DOHH2 (cell line): ENCODE measurements at regions not wholly inside any gene's neighbourhood (a gene's known extent, or its start where the extent isn't known, plus 50 kb on each side); places are given as distances from the start of the nearest gene placed in this dataset.

Experiments used
- H3F3A ChIP-seq: fragments of 200-600 bp; sonication (generic), shearing (Covaris generic); 2 replicates; pipeline ENCODE4 v1.6.0; 2016; ENCODE audit warnings: antibody characterized with exemption, mild to moderate bottlenecking; ENCODE audit not compliant: control insufficient read depth, insufficient read depth
- H3K27ac ChIP-seq: fragments of 200-600 bp; sonication (generic); 2 replicates; pipeline ENCODE4 v1.5.1; 2014; ENCODE audit warnings: low read depth, mild to moderate bottlenecking, low read length, moderate library complexity
- H3K27me3 ChIP-seq: fragments of 200-600 bp; sonication (generic); 2 replicates; pipeline ENCODE4 v1.6.1; 2014; ENCODE audit warnings: mild to moderate bottlenecking, low read length, mixed read lengths; ENCODE audit not compliant: control insufficient read depth
- H3K36me3 ChIP-seq: fragments of 200-600 bp; sonication (generic); 2 replicates; pipeline ENCODE4 v1.6.1; 2014; ENCODE audit warnings: mild to moderate bottlenecking, low read length, moderate library complexity, mixed read lengths; ENCODE audit not compliant: control insufficient read depth
- H3K4me1 ChIP-seq: fragments of 200-600 bp; sonication (generic); 2 replicates; pipeline ENCODE4 v1.6.1; 2014; ENCODE audit warnings: mild to moderate bottlenecking, low read length, mixed read lengths; ENCODE audit not compliant: control insufficient read depth
- H3K4me2 ChIP-seq: fragments of 200-600 bp; sonication (generic); 2 replicates; pipeline ENCODE4 v1.6.0; 2014; ENCODE audit warnings: mild to moderate bottlenecking, low read length, moderate library complexity
- H3K4me3 ChIP-seq: fragments of 200-600 bp; sonication (generic); 2 replicates; pipeline ENCODE4 v1.5.1; 2014; ENCODE audit warnings: mild to moderate bottlenecking, low read length, mixed read lengths
- H3K79me2 ChIP-seq: fragments of 200-600 bp; sonication (generic); 2 replicates; pipeline ENCODE4 v1.6.1; 2014; ENCODE audit warnings: mild to moderate bottlenecking, low read length, mixed read lengths; ENCODE audit not compliant: control insufficient read depth
- H3K9me2 ChIP-seq: fragments of 200-600 bp; sonication (generic); replicated peaks from 2 replicates; pipeline ENCODE4 v1.6.1; 2014; ENCODE audit warnings: mild to moderate bottlenecking, low read length, mixed read lengths; ENCODE audit not compliant: control insufficient read depth
- H3K9me3 ChIP-seq: fragments of 200-600 bp; sonication (generic); 2 replicates; pipeline ENCODE4 v1.6.1; 2014; ENCODE audit warnings: antibody characterized with exemption, low read length, mixed read lengths; ENCODE audit not compliant: control insufficient read depth, insufficient read depth
- H4K20me1 ChIP-seq: fragments of 200-600 bp; sonication (generic); 2 replicates; pipeline ENCODE4 v1.6.0; 2014; ENCODE audit warnings: low read depth, mild to moderate bottlenecking, antibody characterized with exemption, low read length, moderate library complexity; ENCODE audit not compliant: control insufficient read depth, insufficient read depth
- EZH2phosphoT487 ChIP-seq: fragments of 200-600 bp; sonication (generic); IDR thresholded peaks from 2 replicates; pipeline ENCODE4 v1.6.1; 2017; ENCODE audit warnings: borderline replicate concordance, mild to moderate bottlenecking, antibody characterized with exemption, low read length, moderate library complexity, mixed read lengths
- TF ChIP-seq, protein P1 (sequence below): fragments of 200-600 bp; sonication (generic); IDR thresholded peaks from one replicate; pipeline ENCODE4 v1.5.1; 2014; ENCODE audit warnings: antibody characterized with exemption, mild to moderate bottlenecking, low read depth, low read length; ENCODE audit not compliant: poor library complexity, severe bottlenecking

GRCh38 chr6:150673720-150674346 is 74.1 kb downstream of the PLEKHG1 start:
- peaks cover 28% of the 10 kb centered on the region for H3K36me3 ChIP-seq
- H3K9me3 ChIP-seq: no peaks in the 10 kb centered on the region

GRCh38 chr6:150676344-150676743 is 76.7 kb downstream of the PLEKHG1 start:
- Histone ChIP-seq H3K4me1 (peaks cover 35% of the 10 kb centered on the region), H3K27ac (no peak overlapping the region), H3K4me3 (no peak overlapping the region), H4K20me1 (no peaks in the 10 kb centered on the region), H3K9me2 (no peaks in the 10 kb centered on the region), H3K36me3 (peaks cover 18% of the 10 kb centered on the region), H3F3A (no peaks in the 10 kb centered on the region), H3K4me2 (no peak overlapping the region), H3K79me2 (peaks cover 10% of the 10 kb centered on the region; the same call in 1 of the 2 replicates), H3K27me3 (no peaks in the 10 kb centered on the region), H3K9me3 (no peaks in the 10 kb centered on the region)
- no peak for TF ChIP-seq EZH2phosphoT487
- TF ChIP-seq, protein P1, sequence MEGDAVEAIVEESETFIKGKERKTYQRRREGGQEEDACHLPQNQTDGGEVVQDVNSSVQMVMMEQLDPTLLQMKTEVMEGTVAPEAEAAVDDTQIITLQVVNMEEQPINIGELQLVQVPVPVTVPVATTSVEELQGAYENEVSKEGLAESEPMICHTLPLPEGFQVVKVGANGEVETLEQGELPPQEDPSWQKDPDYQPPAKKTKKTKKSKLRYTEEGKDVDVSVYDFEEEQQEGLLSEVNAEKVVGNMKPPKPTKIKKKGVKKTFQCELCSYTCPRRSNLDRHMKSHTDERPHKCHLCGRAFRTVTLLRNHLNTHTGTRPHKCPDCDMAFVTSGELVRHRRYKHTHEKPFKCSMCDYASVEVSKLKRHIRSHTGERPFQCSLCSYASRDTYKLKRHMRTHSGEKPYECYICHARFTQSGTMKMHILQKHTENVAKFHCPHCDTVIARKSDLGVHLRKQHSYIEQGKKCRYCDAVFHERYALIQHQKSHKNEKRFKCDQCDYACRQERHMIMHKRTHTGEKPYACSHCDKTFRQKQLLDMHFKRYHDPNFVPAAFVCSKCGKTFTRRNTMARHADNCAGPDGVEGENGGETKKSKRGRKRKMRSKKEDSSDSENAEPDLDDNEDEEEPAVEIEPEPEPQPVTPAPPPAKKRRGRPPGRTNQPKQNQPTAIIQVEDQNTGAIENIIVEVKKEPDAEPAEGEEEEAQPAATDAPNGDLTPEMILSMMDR: no peak

More at GRCh38 chr6:150673720-150674346, 74.1 kb downstream of the PLEKHG1 start:
- H3K4me2 ChIP-seq: no peak overlapping the region
- H3K27ac ChIP-seq: no peak overlapping the region
- H3K27me3 ChIP-seq: no peaks in the 10 kb centered on the region
- H4K20me1 ChIP-seq: no peaks in the 10 kb centered on the region
- peaks cover 17% of the 10 kb centered on the region for H3K79me2 ChIP-seq
- no peak for TF ChIP-seq EZH2phosphoT487
- TF ChIP-seq, protein P1: no peak
- H3F3A ChIP-seq: no peaks in the 10 kb centered on the region
- H3K4me1 ChIP-seq: peaks cover 16% of the 10 kb centered on the region
- no peaks in the 10 kb centered on the region for H3K9me2 ChIP-seq
- H3K4me3 ChIP-seq: no peak overlapping the region

- no peaks in the 10 kb centered on the region for H4K20me1 ChIP-seq
- H3K27me3 ChIP-seq: no peaks in the 10 kb centered on the region
- H3F3A ChIP-seq: no peaks in the 10 kb centered on the region
- peaks cover 36% of the 10 kb centered on the region for H3K4me1 ChIP-seq
- H3K9me3 ChIP-seq: no peaks in the 10 kb centered on the region
- TF ChIP-seq, protein P1: no peak
- TF ChIP-seq EZH2phosphoT487: no peak
- H3K4me2 ChIP-seq: no peak overlapping the region
- no peak overlapping the region for H3K4me3 ChIP-seq
- peaks cover 12% of the 10 kb centered on the region for H3K79me2 ChIP-seq
- peaks cover 17% of the 10 kb centered on the region for H3K36me3 ChIP-seq
- no peaks in the 10 kb centered on the region for H3K9me2 ChIP-seq
- H3K27ac ChIP-seq: no peak overlapping the region
Measured at GRCh38 chr6:150676772-150677171, 77.1 kb downstream of the PLEKHG1 start.
